ENCODE measurements at regions not wholly inside any gene's neighbourhood (a gene's known extent, or its start where the extent isn't known, plus 50 kb on each side); places are given as distances from the start of the nearest gene placed in this dataset.
"Not testable (repeated sequence)": the region's sequence is repeated elsewhere in the genome, so short reads cannot be mapped to it uniquely, and the experiment has no call there.

GRCh38 chr6:27753668-27754407 is 158.4 kb downstream of the OR2B2 start:
- H3K36me3 Mint-ChIP-seq = peaks cover 23% of the 10 kb centered on the region

DNA sequence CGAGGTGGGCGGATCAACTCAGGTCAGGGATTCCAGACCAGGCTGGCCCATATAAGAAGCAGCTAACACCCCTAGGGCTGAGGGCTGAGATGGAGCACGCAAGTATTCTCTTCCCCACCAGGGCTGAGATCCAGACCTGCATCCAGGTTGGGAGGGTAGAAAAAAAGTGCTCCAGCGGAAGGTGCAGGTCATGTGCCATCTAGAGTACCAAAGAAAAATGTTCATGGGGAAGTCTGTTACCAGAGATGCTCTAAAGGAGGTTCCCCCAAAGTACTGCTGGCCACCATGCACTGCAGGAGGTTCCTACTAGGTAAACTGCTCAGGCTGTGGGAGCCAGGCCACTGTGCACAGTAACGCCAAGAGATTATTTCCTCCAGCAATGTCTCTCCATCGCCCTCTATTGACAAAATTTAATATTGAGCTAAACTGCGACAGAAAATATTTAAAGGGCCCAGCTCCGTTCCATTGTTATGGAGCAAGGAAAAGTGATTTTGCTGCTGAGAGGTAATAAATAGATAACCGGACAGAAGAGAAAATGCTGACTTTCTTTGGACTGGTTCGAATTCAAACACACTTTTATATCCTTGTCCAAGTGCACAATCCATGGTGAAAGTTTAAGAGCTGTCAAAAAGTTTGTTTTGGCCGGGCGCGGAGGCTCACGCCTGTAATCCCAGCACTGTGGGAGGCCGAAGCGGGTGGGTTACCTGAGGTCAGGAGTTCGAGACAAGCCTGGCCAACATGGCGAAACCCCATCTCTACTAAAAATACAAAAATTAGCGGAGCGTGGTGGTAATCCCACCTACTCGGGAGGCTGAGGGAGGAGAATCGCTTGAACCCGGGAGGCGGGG is 159.9 kb downstream of the OR2B2 start:
- peaks cover 25% of the 10 kb centered on the region for H3K4me1 Mint-ChIP-seq
- H3K9me3 Mint-ChIP-seq = no peaks in the 10 kb centered on the region
- peak overlapping the region; percentile 99 for H3K27ac Mint-ChIP-seq
- H3K36me3 Mint-ChIP-seq = peaks cover 23% of the 10 kb centered on the region
- ATAC-seq = peak; percentile 64
- peak overlapping the region; percentile 90 for H3K4me3 Mint-ChIP-seq
- DNase-seq (ENCODE audit: low spot score in 2 of 2) = peak; percentile 28 to 75

More at GRCh38 chr6:27753668-27754407, 158.4 kb downstream of the OR2B2 start:
- H3K4me3 Mint-ChIP-seq = peak overlapping the region; percentile 90
- H3K27ac Mint-ChIP-seq = peak overlapping the region; percentile 99
- H3K9me3 Mint-ChIP-seq = no peaks in the 10 kb centered on the region
- peak; percentile 75 for ATAC-seq
- peak; percentile 44 to 83 for DNase-seq (ENCODE audit: low spot score in 2 of 2)
- H3K4me1 Mint-ChIP-seq = peaks cover 32% of the 10 kb centered on the region

GRCh38 chr6:27748661-27749060 is 163.5 kb downstream of the OR2B2 start:
- no peaks in the 10 kb centered on the region for H3K9me3 Mint-ChIP-seq
- H3K4me3 Mint-ChIP-seq = no peak overlapping the region
- H3K4me1 Mint-ChIP-seq = peaks cover 21% of the 10 kb centered on the region
- DNase-seq (ENCODE audit: low spot score in 2 of 2) = no peak
- H3K27ac Mint-ChIP-seq = no peak overlapping the region
- ATAC-seq = no peak
- peaks cover 17% of the 10 kb centered on the region for H3K36me3 Mint-ChIP-seq

- H3K4me1 Mint-ChIP-seq = peaks cover 14% of the 10 kb centered on the region
- no peak overlapping the region for H3K4me3 Mint-ChIP-seq
- no peak overlapping the region for H3K27ac Mint-ChIP-seq
- no peak for ATAC-seq
- no peak for DNase-seq (ENCODE audit: low spot score in 2 of 2)
- H3K36me3 Mint-ChIP-seq = peaks cover 6% of the 10 kb centered on the region
- no peaks in the 10 kb centered on the region for H3K9me3 Mint-ChIP-seq
Observed at GRCh38 chr6:27747637-27748036, 164.6 kb downstream of the OR2B2 start.

GRCh38 chr6:27746860-27747259 is 165.3 kb downstream of the OR2B2 start:
- not testable (repeated sequence) for H3K27ac Mint-ChIP-seq; DNase-seq (ENCODE audit: low spot score in 2 of 2); H3K36me3 Mint-ChIP-seq; H3K9me3 Mint-ChIP-seq; H3K4me3 Mint-ChIP-seq; H3K4me1 Mint-ChIP-seq
- ATAC-seq = peak; percentile 58

DNA sequence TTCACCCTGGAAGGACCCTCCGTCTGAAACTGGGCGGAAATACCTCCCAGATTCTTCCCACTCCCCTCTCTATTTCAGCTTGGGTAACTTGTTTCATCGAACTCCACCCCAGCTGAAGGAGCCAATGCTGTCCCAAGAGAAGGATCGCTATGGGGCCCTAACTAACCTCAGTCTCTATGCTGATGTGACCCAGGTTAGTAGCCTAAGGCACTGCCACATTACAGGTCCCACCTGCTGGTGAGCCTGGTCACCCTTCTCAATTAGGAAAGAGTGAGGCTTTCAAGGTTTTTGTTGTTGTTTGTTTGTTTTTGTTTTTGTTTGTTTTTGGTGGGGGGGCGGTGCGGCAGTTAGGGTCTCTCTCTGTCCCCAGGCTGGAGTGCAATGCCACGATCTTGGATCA is 168.4 kb downstream of the OR2B2 start:
- Mint-ChIP-seq H3K4me3 (no peak overlapping the region), H3K9me3 (no peaks in the 10 kb centered on the region), H3K4me1 (peaks cover 9% of the 10 kb centered on the region), H3K36me3 (no peaks in the 10 kb centered on the region), H3K27ac (no peak overlapping the region)
- ATAC-seq = no peak
- DNase-seq (ENCODE audit: low spot score in 2 of 2) = no peak

DNA sequence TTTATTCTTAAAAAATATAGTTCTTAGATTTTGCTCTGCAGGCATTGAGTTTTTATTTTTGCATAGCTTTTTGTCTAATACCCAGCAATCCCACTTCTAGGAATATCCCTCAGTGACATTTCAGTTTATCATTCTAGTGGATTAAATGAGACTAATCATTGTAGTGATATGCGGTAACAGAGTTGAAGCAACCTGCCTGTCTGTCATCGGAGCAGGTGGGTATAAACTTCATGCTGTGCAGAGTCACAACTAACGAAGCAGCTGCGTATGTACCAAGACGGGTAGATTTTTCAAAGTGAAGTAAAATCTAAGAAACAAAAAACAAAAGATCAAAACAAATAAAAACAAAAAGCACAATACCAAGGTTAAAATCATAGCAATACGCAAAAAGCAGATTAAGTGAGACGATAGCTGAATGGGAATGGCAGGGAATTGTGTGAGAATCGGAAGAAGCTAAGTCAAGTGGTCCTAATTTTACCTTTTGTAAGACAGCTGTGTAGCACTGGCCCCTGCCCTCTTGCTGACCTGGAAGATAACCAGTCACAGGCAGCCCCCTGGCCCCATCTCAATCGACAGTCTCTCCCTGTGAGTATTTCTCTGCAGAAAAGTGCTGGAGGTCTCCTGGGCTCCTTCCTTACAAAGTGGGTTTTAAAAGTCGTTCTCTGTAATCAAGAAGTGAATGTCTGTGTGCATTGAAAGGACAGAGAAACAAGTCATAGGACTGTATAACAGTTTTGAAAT is 169.2 kb downstream of the OR2B2 start:
- Mint-ChIP-seq H3K36me3 (no peaks in the 10 kb centered on the region), H3K4me1 (peaks cover 15% of the 10 kb centered on the region), H3K4me3 (no peak overlapping the region), H3K9me3 (no peaks in the 10 kb centered on the region), H3K27ac (no peak overlapping the region)
- ATAC-seq (no peak), DNase-seq (ENCODE audit: low spot score in 2 of 2) (peak in 1 of 2 donors; percentile 23)

DNA sequence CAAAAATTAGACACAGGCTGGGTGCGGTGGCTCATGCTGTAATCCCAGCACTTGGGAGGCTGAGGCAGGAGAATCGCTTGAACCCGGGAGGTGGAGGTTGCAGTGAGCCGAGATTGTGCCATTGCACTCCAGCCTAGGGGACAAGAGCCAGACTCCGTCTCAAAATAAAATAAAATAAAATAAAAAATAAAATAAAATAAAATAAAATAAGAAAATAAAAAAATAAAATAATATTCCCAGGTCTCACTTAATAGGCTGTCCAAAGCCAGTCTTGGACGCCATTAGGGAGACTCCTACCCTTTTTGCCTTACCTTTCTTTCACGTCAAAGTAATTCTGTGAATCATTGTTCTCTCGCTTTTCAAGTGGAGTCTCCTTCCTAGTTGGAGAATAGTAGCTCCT is 172.3 kb downstream of the OR2B2 start:
- H3K9me3 Mint-ChIP-seq; H3K4me3 Mint-ChIP-seq; H3K36me3 Mint-ChIP-seq; H3K4me1 Mint-ChIP-seq; ATAC-seq; H3K27ac Mint-ChIP-seq; DNase-seq (ENCODE audit: low spot score in 2 of 2): not testable (repeated sequence)

DNA sequence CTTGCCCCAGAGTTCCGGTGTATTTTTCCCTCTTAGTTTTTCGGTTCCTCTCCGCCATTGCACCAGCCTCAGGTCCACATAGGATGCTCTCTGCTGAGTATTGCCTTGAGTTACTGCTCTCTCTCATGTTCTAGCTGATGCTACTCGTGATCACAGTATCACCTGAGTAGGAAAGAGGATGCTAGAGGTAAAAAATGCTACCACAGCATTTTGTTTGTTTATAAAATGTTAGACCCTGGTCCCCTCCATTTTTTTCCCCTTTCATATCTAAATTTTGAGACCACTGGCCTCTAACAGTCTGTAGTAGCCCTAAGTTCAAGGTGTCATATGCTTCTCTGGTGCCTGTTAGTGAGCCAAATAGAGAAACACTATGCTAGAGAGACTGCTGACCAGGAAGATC is 175.5 kb downstream of the OR2B2 start:
- H3K9me3 Mint-ChIP-seq = no peaks in the 10 kb centered on the region
- ATAC-seq (no peak), DNase-seq (ENCODE audit: low spot score in 2 of 2) (no peak)
- no peak overlapping the region for H3K27ac Mint-ChIP-seq
- H3K36me3 Mint-ChIP-seq = no peaks in the 10 kb centered on the region
- no peak overlapping the region for H3K4me3 Mint-ChIP-seq
- peaks cover 9% of the 10 kb centered on the region for H3K4me1 Mint-ChIP-seq

- H3K36me3 Mint-ChIP-seq = no peaks in the 10 kb centered on the region
- DNase-seq (ENCODE audit: low spot score in 2 of 2) = no peak
- no peak overlapping the region for H3K27ac Mint-ChIP-seq
- ATAC-seq = no peak
- H3K4me3 Mint-ChIP-seq = no peak overlapping the region
- no peaks in the 10 kb centered on the region for H3K9me3 Mint-ChIP-seq
- no peaks in the 10 kb centered on the region for H3K4me1 Mint-ChIP-seq
Observed at GRCh38 chr6:27728442-27728841, 183.8 kb downstream of the OR2B2 start.

- no peak overlapping the region for H3K4me3 Mint-ChIP-seq
- DNase-seq (ENCODE audit: low spot score in 2 of 2) (no peak), ATAC-seq (no peak)
- H3K9me3 Mint-ChIP-seq = no peaks in the 10 kb centered on the region
- H3K36me3 Mint-ChIP-seq = no peaks in the 10 kb centered on the region
- no peak overlapping the region for H3K27ac Mint-ChIP-seq
- H3K4me1 Mint-ChIP-seq = no peaks in the 10 kb centered on the region
Observed at GRCh38 chr6:27726619-27727023, 185.6 kb downstream of the OR2B2 start.

DNA sequence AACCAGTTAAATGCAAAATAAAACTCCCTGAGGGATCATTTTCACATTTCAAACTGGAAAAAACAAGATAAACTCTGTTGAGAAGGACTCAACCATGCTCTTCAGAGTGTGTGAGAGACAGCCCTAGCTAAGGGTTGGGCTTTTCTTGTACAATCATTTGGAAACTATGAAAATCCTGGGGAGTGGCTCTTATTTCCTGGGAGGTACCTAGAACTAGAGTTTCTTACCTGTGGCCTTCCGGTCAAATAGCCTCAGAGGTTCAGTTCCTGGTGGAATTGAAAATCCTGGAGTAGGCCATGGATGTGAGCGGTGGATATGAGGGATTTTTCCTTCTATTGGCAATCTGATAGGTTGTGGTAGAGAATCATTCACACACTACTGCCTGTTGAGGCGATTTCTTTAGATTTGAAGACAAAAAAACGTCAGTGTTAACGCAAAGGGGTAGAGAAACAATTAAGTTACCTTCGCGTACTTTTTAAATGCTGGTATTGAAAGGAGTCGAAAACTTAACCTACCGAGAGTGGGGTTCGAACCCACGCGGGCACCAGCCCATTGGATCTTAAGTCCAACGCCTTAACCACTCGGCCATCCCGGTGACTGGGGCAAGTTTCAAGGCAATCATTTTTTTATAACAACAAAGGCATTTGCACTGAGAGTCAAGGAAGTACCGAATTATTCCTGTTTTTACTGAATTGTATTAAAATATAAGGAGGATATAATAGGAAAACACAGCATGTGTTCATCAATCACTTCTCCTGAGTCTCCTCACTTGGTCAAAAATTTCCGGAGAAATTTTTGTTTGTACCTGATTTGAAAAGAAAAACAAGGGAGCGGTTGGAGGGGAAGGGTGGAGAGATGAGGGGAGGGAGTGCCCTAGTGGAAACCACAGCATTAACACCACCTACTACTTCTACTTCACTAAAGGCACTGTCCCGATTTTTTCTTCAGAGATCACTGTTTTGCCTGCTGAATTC is 191.3 kb downstream of the OR2B2 start:
- ATAC-seq = peak; percentile 24
- H3K36me3 Mint-ChIP-seq = peaks cover 8% of the 10 kb centered on the region
- peak in 1 of 2 donors; percentile 52 for DNase-seq (ENCODE audit: low spot score in 2 of 2)
- no peaks in the 10 kb centered on the region for H3K9me3 Mint-ChIP-seq
- H3K4me1 Mint-ChIP-seq = peaks cover 15% of the 10 kb centered on the region
- H3K27ac Mint-ChIP-seq = peak overlapping the region; percentile 60
- H3K4me3 Mint-ChIP-seq = no peak overlapping the region

GRCh38 chr6:27719039-27719438 is 193.2 kb downstream of the OR2B2 start:
- H3K27ac Mint-ChIP-seq, H3K9me3 Mint-ChIP-seq, H3K36me3 Mint-ChIP-seq: not testable (repeated sequence)
- DNase-seq (ENCODE audit: low spot score in 2 of 2) (peak in 1 of 2 donors; percentile 51), ATAC-seq (peak; percentile 83)
- H3K4me3 Mint-ChIP-seq = peak overlapping the region; percentile 3
- H3K4me1 Mint-ChIP-seq = peaks cover 15% of the 10 kb centered on the region

GRCh38 chr6:27706431-27706830 is 205.8 kb downstream of the OR2B2 start:
- Mint-ChIP-seq H3K4me3 (no peak overlapping the region), H3K36me3 (peaks cover 49% of the 10 kb centered on the region), H3K27ac (no peak overlapping the region), H3K9me3 (no peaks in the 10 kb centered on the region), H3K4me1 (no peaks in the 10 kb centered on the region)
- ATAC-seq = no peak
- DNase-seq (ENCODE audit: low spot score in 2 of 2) = no peak
